ENCODE measurements at regions not wholly inside any gene's neighbourhood (a gene's known extent, or its start where the extent isn't known, plus 50 kb on each side); places are given as distances from the start of the nearest gene placed in this dataset.

GRCh38 chrX:109299091-109299490 lies 182.8 kb downstream of the GUCY2F start:
- no peak for TF ChIP-seq ZSCAN5A (tag by site-specific recombination; IDR thresholded peaks at IDR 0.05)
- no peak for TF ChIP-seq ZNF621 (tag by site-specific recombination; IDR thresholded peaks at IDR 0.05)
- no peak for TF ChIP-seq CTCF (tag by site-specific recombination; IDR thresholded peaks at IDR 0.05)
- no peak for TF ChIP-seq ZNF639 (tag by site-specific recombination; IDR thresholded peaks at IDR 0.05)
- no peak for TF ChIP-seq ZNF302 (tag by site-specific recombination; IDR thresholded peaks at IDR 0.05; ENCODE audit: low read depth)

Data from HEK293 (cell line).